ENCODE measurements at regions not wholly inside any gene's neighbourhood (a gene's known extent, or its start where the extent isn't known, plus 50 kb on each side); places are given as distances from the start of the nearest gene placed in this dataset.
"Not testable (repeated sequence)": the region's sequence is repeated elsewhere in the genome, so short reads cannot be mapped to it uniquely, and the experiment has no call there.

GRCh38 chr4:109378511-109378910 is 55.1 kb upstream of the SEC24B start:
- H3K4me3 ChIP-seq (ENCODE audit: low read depth, low read length), result no peak overlapping the region
- in situ Hi-C loops (cut with HindIII; ENCODE audit: low sequenced_read_pairs), result no loop called here
- no peak for TF ChIP-seq CTCF (IDR thresholded peaks at IDR 0.05; ENCODE audit: low read depth, low read length)
- no peak for DNase-seq (ENCODE audit: low read depth, low spot score)

GRCh38 chr4:109378076-109378475 is 55.5 kb upstream of the SEC24B start:
- in situ Hi-C loops (cut with HindIII; ENCODE audit: low sequenced_read_pairs), result no loop called here
- H3K4me3 ChIP-seq (ENCODE audit: low read depth, low read length), result no peak overlapping the region
- no peak for DNase-seq (ENCODE audit: low read depth, low spot score)
- no peak for TF ChIP-seq CTCF (IDR thresholded peaks at IDR 0.05; ENCODE audit: low read depth, low read length)

GRCh38 chr4:109375778-109376414 is 57.7 kb upstream of the SEC24B start:
- H3K4me3 ChIP-seq (ENCODE audit: low read depth, low read length), result no peak overlapping the region
- no peak for DNase-seq (ENCODE audit: low read depth, low spot score)
- in situ Hi-C loops (cut with HindIII; ENCODE audit: low sequenced_read_pairs), result no loop called here
- no peak for TF ChIP-seq CTCF (IDR thresholded peaks at IDR 0.05; ENCODE audit: low read depth, low read length)

- DNase-seq (ENCODE audit: low read depth, low spot score), result peak; percentile 12
- no peak overlapping the region for H3K4me3 ChIP-seq (ENCODE audit: low read depth, low read length)
- TF ChIP-seq CTCF (IDR thresholded peaks at IDR 0.05; ENCODE audit: low read depth, low read length), result no peak
- in situ Hi-C loops (cut with HindIII; ENCODE audit: low sequenced_read_pairs), result no loop called here
Measured at GRCh38 chr4:109368661-109369060, 65.0 kb upstream of the SEC24B start.

GRCh38 chr4:109365939-109366338 is 63.5 kb upstream of the COL25A1 start:
- in situ Hi-C loops (cut with HindIII; ENCODE audit: low sequenced_read_pairs), result no loop called here
- DNase-seq (ENCODE audit: low read depth, low spot score), result no peak
- TF ChIP-seq CTCF (IDR thresholded peaks at IDR 0.05; ENCODE audit: low read depth, low read length), result no peak
- H3K4me3 ChIP-seq (ENCODE audit: low read depth, low read length), result no peak overlapping the region

- in situ Hi-C loops (cut with HindIII; ENCODE audit: low sequenced_read_pairs), result not testable (repeated sequence)
Measured at GRCh38 chr4:109365297-109365696, 62.8 kb upstream of the COL25A1 start.

GRCh38 chr4:109359040-109359646 is 56.7 kb upstream of the COL25A1 start:
- no peak overlapping the region for H3K4me3 ChIP-seq (ENCODE audit: low read depth, low read length)
- peak; percentile 12 for DNase-seq (ENCODE audit: low read depth, low spot score)
- TF ChIP-seq CTCF (IDR thresholded peaks at IDR 0.05; ENCODE audit: low read depth, low read length), result no peak
- in situ Hi-C loops (cut with HindIII; ENCODE audit: low sequenced_read_pairs), result no loop called here

More at GRCh38 chr4:109365297-109365696, 62.8 kb upstream of the COL25A1 start:
- not testable (repeated sequence) for H3K4me3 ChIP-seq (ENCODE audit: low read depth, low read length); DNase-seq (ENCODE audit: low read depth, low spot score)
